M059J (cell line): ENCODE measurements at regions not wholly inside any gene's neighbourhood (a gene's known extent, or its start where the extent isn't known, plus 50 kb on each side); places are given as distances from the start of the nearest gene placed in this dataset.

Experiments
- DNase-seq: peaks from one replicate; pipeline ENCODE4 v3.0.0-alpha.2; 2012; ENCODE audit warnings: low read depth

GRCh38 chr4:153850533-153851280, 61.8 kb upstream of the SFRP2 start:
- no peak for DNase-seq

DNA sequence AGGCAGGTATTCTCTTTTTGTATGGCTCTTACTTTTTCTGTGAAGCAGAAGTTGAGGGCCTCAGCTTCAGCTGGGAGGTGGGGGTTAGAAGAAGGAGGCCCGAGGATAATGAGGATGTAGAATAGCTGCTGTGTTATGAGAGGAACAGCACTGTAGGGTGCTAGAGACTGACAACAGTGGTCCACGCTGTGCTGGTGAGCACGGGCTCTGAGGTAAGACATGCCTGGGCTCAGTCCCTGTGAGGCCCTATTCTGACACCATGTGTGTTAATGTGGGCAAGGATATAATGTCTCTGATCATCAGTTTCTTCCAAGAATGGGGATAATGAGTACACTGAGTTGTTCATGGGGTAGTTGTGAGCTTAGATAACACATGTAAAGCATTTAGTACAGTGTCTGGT, 55.3 kb upstream of the SFRP2 start:
- no peak for DNase-seq
